Sigmoid colon (tissue), 6 donors: ENCODE measurements at regions not wholly inside any gene's neighbourhood (a gene's known extent, or its start where the extent isn't known, plus 50 kb on each side); places are given as distances from the start of the nearest gene placed in this dataset.

Source experiments
- DNase-seq: peaks from one replicate; pipeline ENCODE4 v3.0.0-alpha.2; 2019
- H3K27ac ChIP-seq, 4 donors: fragments of 200-600 bp; sonication (generic); one replicate each; pipeline ENCODE4 v1.5.1; 2016 to 2019; ENCODE audit warnings: mild to moderate bottlenecking in 1 of 4
- H3K27me3 ChIP-seq, 3 donors: fragments of 200-600 bp; sonication (generic); one replicate each; pipeline ENCODE4 v1.5.1; 2019; ENCODE audit warnings: mild to moderate bottlenecking in 1 of 3
- H3K36me3 ChIP-seq, 4 donors: fragments of 200-600 bp; sonication (generic); one replicate each; pipeline ENCODE4 v1.5.1; 2016 to 2019
- H3K4me1 ChIP-seq, 4 donors: fragments of 200-600 bp; sonication (generic); one replicate each; pipeline ENCODE4 v1.5.1; 2017 to 2019
- H3K4me3 ChIP-seq, 4 donors: fragments of 200-600 bp; sonication (generic); one replicate each; pipeline ENCODE4 v1.5.1; 2017 to 2019; ENCODE audit warnings: mild to moderate bottlenecking in 2 of 4, moderate library complexity in 1 of 4
- H3K9me3 ChIP-seq, 4 donors: fragments of 200-600 bp in 3 of 4; sonication (generic) in 3 of 4; one replicate each; pipeline versions ENCODE4 v1.5.1 to v1.6.1; 2013 to 2019
- EP300 ChIP-seq, 4 donors: sonication (generic); formaldehyde crosslinking; IDR thresholded peaks; one replicate each; pipeline ENCODE4 v1.6.1; 2017; ENCODE audit warnings: antibody characterized with exemption in 4 of 4
- POLR2A ChIP-seq, 2 donors: fragments of 450-650 bp; IDR thresholded peaks; one replicate each; pipeline ENCODE4 v1.6.1; 2016; ENCODE audit warnings: antibody characterized with exemption in 2 of 2, mild to moderate bottlenecking in 2 of 2, moderate library complexity in 2 of 2
- POLR2AphosphoS5 ChIP-seq, 4 donors: sonication (generic); formaldehyde crosslinking; IDR thresholded peaks; one replicate each; pipeline ENCODE4 v1.6.1; 2017; ENCODE audit warnings: antibody characterized with exemption in 4 of 4
- WGBS, 2 donors: extraction: QIAGEN DNeasy Blood & Tissue Kit; methylation state at CpG; one replicate each; pipeline ENCODE4 v1.1.7; 2013; 5-methylcytosine and 5-hydroxymethylcytosine counted together
- intact Hi-C: fragments of 100-400 bp; cut with DNase I; formaldehyde crosslinking; loops from one replicate; pipeline ENCODE4 v1.15.1; 2023
- TF ChIP-seq, protein P1 (sequence below), 4 experiments: fragments of 450-650 bp in 3 of 4; fragments of 200-600 bp in 1 of 4; IDR thresholded peaks; one replicate each; pipeline ENCODE4 v1.5.1; 2016 to 2019; ENCODE audit warnings: antibody characterized with exemption in 4 of 4, mild to moderate bottlenecking in 3 of 4, moderate library complexity in 2 of 4
- donor health status: healthy with polysubstance abuse.
- donor health status: healthy.

DNA sequence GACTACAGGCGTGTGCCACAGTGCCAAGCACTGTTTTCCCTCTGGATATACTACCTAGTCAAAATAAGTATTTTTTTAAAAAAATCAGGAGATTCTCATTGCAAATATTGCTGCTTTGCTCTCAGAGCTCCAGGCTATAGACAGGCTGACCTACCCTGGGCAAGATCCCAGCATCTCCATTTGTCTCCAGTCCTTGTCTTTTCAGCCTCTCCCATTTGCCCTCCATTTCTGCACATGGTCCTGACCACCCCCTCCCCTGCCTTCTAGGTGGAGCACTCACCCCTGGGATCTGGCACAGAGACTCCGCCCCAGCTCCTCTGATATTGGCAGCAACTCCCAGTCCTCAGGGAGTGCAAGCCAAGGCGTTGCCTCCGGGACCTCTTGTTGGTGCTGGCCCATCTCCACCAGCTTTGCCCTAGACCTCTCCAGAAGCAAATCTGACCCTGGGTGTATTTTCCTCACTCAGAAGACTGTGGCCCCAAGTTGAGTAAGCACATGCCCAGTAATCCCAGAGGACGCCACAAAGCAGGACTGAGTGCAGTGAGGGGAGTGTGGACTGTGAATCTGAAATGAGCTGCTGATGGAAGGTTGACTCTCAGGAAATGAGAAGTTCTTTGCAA, 120.6 kb downstream of the MTPAP start:
- TF ChIP-seq POLR2AphosphoS5 (IDR thresholded peaks at IDR 0.05) (no peak), EP300 (IDR thresholded peaks at IDR 0.05) (no peak), POLR2A (IDR thresholded peaks at IDR 0.05) (no peak)
- TF ChIP-seq, protein P1, sequence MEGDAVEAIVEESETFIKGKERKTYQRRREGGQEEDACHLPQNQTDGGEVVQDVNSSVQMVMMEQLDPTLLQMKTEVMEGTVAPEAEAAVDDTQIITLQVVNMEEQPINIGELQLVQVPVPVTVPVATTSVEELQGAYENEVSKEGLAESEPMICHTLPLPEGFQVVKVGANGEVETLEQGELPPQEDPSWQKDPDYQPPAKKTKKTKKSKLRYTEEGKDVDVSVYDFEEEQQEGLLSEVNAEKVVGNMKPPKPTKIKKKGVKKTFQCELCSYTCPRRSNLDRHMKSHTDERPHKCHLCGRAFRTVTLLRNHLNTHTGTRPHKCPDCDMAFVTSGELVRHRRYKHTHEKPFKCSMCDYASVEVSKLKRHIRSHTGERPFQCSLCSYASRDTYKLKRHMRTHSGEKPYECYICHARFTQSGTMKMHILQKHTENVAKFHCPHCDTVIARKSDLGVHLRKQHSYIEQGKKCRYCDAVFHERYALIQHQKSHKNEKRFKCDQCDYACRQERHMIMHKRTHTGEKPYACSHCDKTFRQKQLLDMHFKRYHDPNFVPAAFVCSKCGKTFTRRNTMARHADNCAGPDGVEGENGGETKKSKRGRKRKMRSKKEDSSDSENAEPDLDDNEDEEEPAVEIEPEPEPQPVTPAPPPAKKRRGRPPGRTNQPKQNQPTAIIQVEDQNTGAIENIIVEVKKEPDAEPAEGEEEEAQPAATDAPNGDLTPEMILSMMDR (IDR thresholded peaks at IDR 0.05) = no peak

DNA sequence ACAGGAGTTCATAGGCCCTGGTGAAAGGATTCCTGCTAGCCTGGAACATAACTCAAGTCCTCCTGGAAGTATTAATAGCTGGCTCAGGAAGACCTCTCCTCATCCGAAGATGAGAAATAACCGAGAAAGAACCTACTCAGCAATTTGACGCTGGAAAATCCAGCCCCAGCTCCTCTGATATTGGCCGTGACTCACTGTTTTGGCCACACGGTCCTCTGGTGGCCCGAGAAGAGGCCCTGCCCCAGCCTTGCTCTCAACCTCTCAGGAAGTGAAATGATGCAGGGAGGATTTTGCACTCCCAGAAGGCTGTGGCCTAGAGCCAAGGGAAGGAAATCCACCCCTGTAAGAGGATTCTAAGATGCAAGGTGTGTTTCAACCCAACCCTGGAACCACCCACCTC, 121.6 kb downstream of the MTPAP start:
- no peak overlapping the region for H3K27ac ChIP-seq
- H3K4me1 ChIP-seq = no peaks in the 10 kb centered on the region
- no peak for DNase-seq
- H3K36me3 ChIP-seq = no peaks in the 10 kb centered on the region
- TF ChIP-seq, protein P1 (IDR thresholded peaks at IDR 0.05) = no peak
- TF ChIP-seq EP300 (IDR thresholded peaks at IDR 0.05) (no peak), POLR2AphosphoS5 (IDR thresholded peaks at IDR 0.05) (no peak), POLR2A (IDR thresholded peaks at IDR 0.05) (no peak)
- 88% methylated on average over 6 of the region's 6 CpGs for WGBS, 2 donors
- no peak overlapping the region for H3K4me3 ChIP-seq
- no peaks in the 10 kb centered on the region for H3K27me3 ChIP-seq
- intact Hi-C loops = no loop called here
- H3K9me3 ChIP-seq = no peaks in the 10 kb centered on the region

More for the DNA sequence above, 120.6 kb downstream of the MTPAP start:
- 85 to 88% methylated on average over 5 of the region's 5 CpGs for WGBS, 2 donors
- intact Hi-C loops = no loop called here
- DNase-seq = no peak
- H3K9me3 ChIP-seq = no peaks in the 10 kb centered on the region
- H3K4me1 ChIP-seq = no peaks in the 10 kb centered on the region
- H3K4me3 ChIP-seq = no peak overlapping the region
- H3K27me3 ChIP-seq = no peaks in the 10 kb centered on the region
- no peaks in the 10 kb centered on the region for H3K36me3 ChIP-seq
- no peak overlapping the region for H3K27ac ChIP-seq

DNA sequence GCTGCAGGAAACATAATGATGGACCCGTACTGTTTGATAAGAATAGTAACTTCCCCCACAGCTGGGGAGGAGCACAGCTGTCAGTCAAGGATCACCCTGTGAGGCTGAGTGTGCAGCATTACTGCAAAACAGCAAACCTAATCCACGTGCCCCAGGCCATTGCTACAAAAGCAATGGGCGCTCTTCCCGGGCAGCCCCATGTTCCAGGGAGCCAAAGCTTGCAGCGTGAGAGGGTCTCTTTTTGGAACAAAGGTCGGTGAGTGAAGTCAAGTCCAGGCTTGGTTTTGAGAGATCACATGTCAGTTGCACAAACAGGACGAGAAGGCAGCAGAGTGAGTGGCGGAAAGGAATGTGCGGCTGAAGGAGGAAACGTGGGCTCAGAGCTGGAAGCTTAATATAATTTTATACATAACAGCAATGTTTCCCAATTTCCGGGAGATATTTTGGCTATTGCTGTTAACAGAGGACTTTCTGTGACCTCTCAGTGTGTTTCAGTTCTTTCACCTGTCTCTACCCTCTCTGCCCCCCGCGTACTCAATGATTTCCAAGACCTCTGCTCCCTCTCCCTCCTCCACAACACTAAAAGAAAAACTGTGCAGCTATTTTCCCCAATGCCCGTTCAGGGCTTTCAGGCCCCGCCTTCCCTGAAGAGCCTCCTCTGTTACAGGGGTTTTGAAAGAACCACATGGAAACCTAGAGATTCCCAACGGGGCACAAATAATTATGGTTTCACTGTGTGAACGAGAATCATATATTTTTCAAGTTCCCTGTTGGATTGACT, 128.9 kb downstream of the MTPAP start:
- WGBS, 2 donors = 23 to 39% methylated on average over 17 of the region's 17 CpGs
- Histone ChIP-seq H3K27me3 (no peaks in the 10 kb centered on the region), H3K36me3 (no peaks in the 10 kb centered on the region), H3K4me1 (no peaks in the 10 kb centered on the region), H3K4me3 (no peak overlapping the region), H3K9me3 (no peaks in the 10 kb centered on the region), H3K27ac (no peak overlapping the region)
- intact Hi-C loops = no loop called here
- DNase-seq = no peak
- no peak for TF ChIP-seq EP300 (IDR thresholded peaks at IDR 0.05)
- TF ChIP-seq, protein P1 (IDR thresholded peaks at IDR 0.05) = no peak
- TF ChIP-seq POLR2AphosphoS5 (IDR thresholded peaks at IDR 0.05) = no peak
- TF ChIP-seq POLR2A (IDR thresholded peaks at IDR 0.05) = no peak

DNA sequence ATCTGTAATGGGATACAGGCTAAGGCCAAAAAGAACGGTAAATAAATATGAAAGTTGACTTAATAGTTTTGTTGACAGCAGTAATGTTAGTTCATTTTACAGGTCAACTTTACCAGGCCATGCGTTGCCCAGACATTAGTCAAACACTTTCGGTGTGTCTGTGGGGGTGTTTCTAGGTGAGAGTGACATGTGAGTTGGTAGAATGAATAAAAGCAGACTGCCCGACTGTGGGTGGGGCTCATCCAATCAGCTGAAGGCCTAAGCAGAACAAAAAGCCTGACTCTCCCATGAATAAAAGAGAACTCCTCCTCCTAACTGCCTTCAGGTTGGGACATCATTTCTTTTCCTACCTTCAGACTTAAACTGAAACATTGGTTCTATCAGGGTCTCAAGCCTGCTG, 132.3 kb downstream of the MTPAP start:
- intact Hi-C loops = no loop called here
- H3K4me3 ChIP-seq = no peak overlapping the region
- no peak for DNase-seq
- TF ChIP-seq POLR2AphosphoS5 (IDR thresholded peaks at IDR 0.05) = no peak
- TF ChIP-seq, protein P1 (IDR thresholded peaks at IDR 0.05) = no peak
- TF ChIP-seq EP300 (IDR thresholded peaks at IDR 0.05) = no peak
- no peak for TF ChIP-seq POLR2A (IDR thresholded peaks at IDR 0.05)
- H3K27me3 ChIP-seq = no peaks in the 10 kb centered on the region
- no peaks in the 10 kb centered on the region for H3K9me3 ChIP-seq
- no peak overlapping the region for H3K27ac ChIP-seq
- H3K36me3 ChIP-seq = no peaks in the 10 kb centered on the region
- 65 to 88% methylated on average over 4 of the region's 4 CpGs for WGBS, 2 donors
- no peaks in the 10 kb centered on the region for H3K4me1 ChIP-seq
